Cardiac muscle cell (in vitro differentiated cells and primary cell): ENCODE measurements at regions not wholly inside any gene's neighbourhood (a gene's known extent, or its start where the extent isn't known, plus 50 kb on each side); places are given as distances from the start of the nearest gene placed in this dataset.

Source experiments
- DNase-seq, 2 donors: peaks; one replicate each; pipeline versions ENCODE4 v3.0.0 to v3.0.0-alpha.2; 2010 to 2017; ENCODE audit warnings: low read depth in 1 of 2, low spot score in 1 of 2
- H3K27ac ChIP-seq: fragments of 200-600 bp; sonication (generic); 2 replicates; pipeline ENCODE4 v1.5.1; 2016
- H3K27me3 ChIP-seq: fragments of 200-600 bp; sonication (generic); 2 replicates; pipeline ENCODE4 v1.6.0; 2016; ENCODE audit warnings: control low read depth
- H3K36me3 ChIP-seq: fragments of 200-600 bp; sonication (generic); 2 replicates; pipeline ENCODE4 v1.5.1; 2016; ENCODE audit warnings: control low read depth
- H3K4me1 ChIP-seq: fragments of 200-600 bp; sonication (generic); 2 replicates; pipeline ENCODE4 v1.8.1; 2017; ENCODE audit warnings: low read depth, mild to moderate bottlenecking, mixed run types
- H3K4me3 ChIP-seq: fragments of 200-600 bp; sonication (generic); 2 replicates; pipeline ENCODE4 v1.5.1; 2016; ENCODE audit warnings: mild to moderate bottlenecking
- H3K9me3 ChIP-seq: fragments of 200-600 bp; sonication (generic); 2 replicates; pipeline ENCODE4 v1.5.1; 2017; ENCODE audit warnings: low read depth, mild to moderate bottlenecking, control low read depth
- TF ChIP-seq, protein P1 (sequence below): IDR thresholded peaks from 2 replicates; pipeline ENCODE4 v1.5.1; 2012; ENCODE audit warnings: low read depth, mild to moderate bottlenecking, low read length

GRCh38 chr5:72007336-72008111, 99.8 kb upstream of the MAP1B start:
- Histone ChIP-seq H3K4me1 (no peaks in the 10 kb centered on the region), H3K9me3 (no peaks in the 10 kb centered on the region), H3K27ac (no peak overlapping the region), H3K27me3 (no peaks in the 10 kb centered on the region), H3K36me3 (no peaks in the 10 kb centered on the region), H3K4me3 (no peak overlapping the region)
- TF ChIP-seq, protein P1, sequence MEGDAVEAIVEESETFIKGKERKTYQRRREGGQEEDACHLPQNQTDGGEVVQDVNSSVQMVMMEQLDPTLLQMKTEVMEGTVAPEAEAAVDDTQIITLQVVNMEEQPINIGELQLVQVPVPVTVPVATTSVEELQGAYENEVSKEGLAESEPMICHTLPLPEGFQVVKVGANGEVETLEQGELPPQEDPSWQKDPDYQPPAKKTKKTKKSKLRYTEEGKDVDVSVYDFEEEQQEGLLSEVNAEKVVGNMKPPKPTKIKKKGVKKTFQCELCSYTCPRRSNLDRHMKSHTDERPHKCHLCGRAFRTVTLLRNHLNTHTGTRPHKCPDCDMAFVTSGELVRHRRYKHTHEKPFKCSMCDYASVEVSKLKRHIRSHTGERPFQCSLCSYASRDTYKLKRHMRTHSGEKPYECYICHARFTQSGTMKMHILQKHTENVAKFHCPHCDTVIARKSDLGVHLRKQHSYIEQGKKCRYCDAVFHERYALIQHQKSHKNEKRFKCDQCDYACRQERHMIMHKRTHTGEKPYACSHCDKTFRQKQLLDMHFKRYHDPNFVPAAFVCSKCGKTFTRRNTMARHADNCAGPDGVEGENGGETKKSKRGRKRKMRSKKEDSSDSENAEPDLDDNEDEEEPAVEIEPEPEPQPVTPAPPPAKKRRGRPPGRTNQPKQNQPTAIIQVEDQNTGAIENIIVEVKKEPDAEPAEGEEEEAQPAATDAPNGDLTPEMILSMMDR: no peak
- DNase-seq: no peak

DNA sequence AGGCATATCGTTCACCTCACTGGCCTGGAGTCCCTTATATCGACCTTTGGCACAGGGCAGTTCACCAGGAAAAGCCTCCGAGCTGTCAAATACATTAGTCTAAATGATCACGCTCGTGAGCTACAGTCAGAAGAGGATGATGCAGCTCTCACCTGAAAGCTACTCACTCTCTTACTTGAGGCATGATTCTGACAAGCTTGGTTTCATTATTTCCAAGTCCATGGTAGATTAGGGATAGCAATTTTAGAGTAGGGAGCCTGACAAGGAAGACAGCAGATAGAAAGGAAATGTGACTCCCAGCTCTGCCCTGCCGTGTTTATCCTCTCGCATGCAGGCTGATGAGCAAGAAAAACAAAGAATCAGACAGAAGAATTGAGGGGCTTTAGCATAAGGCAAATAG, 98.0 kb upstream of the MAP1B start:
- H3K4me3 ChIP-seq: no peak overlapping the region
- DNase-seq: no peak
- H3K36me3 ChIP-seq: no peaks in the 10 kb centered on the region
- no peaks in the 10 kb centered on the region for H3K4me1 ChIP-seq
- no peaks in the 10 kb centered on the region for H3K9me3 ChIP-seq
- no peaks in the 10 kb centered on the region for H3K27me3 ChIP-seq
- no peak overlapping the region for H3K27ac ChIP-seq
- TF ChIP-seq, protein P1: no peak

GRCh38 chr5:72010430-72010829, 96.8 kb upstream of the MAP1B start:
- TF ChIP-seq, protein P1: no peak
- Histone ChIP-seq H3K4me1 (no peaks in the 10 kb centered on the region), H3K27ac (no peak overlapping the region), H3K27me3 (no peaks in the 10 kb centered on the region), H3K4me3 (no peak overlapping the region), H3K36me3 (no peaks in the 10 kb centered on the region), H3K9me3 (no peaks in the 10 kb centered on the region)
- no peak for DNase-seq

GRCh38 chr5:72012906-72013305, 94.4 kb upstream of the MAP1B start:
- TF ChIP-seq, protein P1: no peak
- H3K4me3 ChIP-seq: no peak overlapping the region

DNA sequence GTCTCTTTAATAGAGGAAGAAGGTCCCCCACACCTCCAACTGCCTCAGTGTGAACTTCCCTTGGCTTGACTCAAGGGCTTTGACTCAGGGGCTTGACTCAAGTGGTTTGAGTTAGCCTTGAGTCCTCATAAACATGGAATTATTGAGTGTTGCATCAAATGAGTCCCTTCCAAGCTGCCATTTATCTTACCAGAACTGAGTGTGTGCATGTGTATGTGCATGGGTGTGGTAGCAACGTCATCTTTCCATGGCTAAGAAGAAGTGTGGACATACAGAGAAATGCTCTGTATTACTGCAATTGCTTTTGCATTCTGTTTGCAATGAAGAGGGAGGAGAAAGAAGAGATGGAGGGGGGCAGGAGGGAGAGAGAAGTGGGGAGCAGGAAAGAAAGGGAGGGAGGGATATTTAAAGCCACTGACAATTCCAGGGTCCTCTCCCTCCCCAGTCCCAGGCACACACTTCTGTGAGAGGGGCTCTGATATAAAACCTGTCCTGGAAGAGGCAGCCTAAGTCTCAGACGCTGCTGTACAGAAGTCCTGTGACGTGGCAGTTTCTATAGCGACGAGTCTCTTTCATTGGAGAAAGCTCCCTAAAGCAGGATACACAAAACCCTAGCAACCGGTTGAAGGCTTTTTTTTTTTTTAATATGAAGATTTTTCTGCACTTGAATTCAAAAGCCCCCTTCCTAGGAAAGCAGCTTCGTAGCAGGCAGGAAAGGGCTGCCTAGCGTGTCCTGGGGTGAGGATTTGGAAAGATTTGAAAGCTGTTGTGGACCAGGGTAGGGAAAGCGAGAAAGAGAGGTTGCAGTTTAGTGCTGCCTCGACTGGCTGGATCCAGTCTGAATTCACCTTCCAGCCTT, 93.3 kb upstream of the MAP1B start:
- H3K36me3 ChIP-seq: no peaks in the 10 kb centered on the region
- no peaks in the 10 kb centered on the region for H3K9me3 ChIP-seq
- H3K4me1 ChIP-seq: no peaks in the 10 kb centered on the region
- no peaks in the 10 kb centered on the region for H3K27me3 ChIP-seq
- no peak overlapping the region for H3K27ac ChIP-seq
- H3K4me3 ChIP-seq: no peak overlapping the region
- TF ChIP-seq, protein P1: no peak
- DNase-seq: peak; percentile 27 to 65

More at GRCh38 chr5:72012906-72013305, 94.4 kb upstream of the MAP1B start:
- Histone ChIP-seq H3K27me3 (no peaks in the 10 kb centered on the region), H3K4me1 (no peaks in the 10 kb centered on the region), H3K9me3 (no peaks in the 10 kb centered on the region), H3K36me3 (no peaks in the 10 kb centered on the region), H3K27ac (no peak overlapping the region)
- no peak for DNase-seq
